HG03066 (cell line): ENCODE measurements at regions not wholly inside any gene's neighbourhood (a gene's known extent, or its start where the extent isn't known, plus 50 kb on each side); places are given as distances from the start of the nearest gene placed in this dataset.

ENCODE experiments used
- ATAC-seq: cut with Tn5 transposase; IDR thresholded peaks from one replicate; pipeline ENCODE4 v1.9.1; 2021; ENCODE audit warnings: low read depth; ENCODE audit not compliant: unreplicated experiment

GRCh38 chr9:13431222-13431536 lies 151.7 kb upstream of the MPDZ start:
- ATAC-seq = no peak

GRCh38 chr9:13430368-13431221 lies 151.1 kb upstream of the MPDZ start:
- no peak for ATAC-seq

GRCh38 chr9:13429301-13430190 lies 150.1 kb upstream of the MPDZ start:
- ATAC-seq = no peak

- ATAC-seq = no peak
Observed at GRCh38 chr9:13428766-13429165, 149.3 kb upstream of the MPDZ start.

GRCh38 chr9:13427587-13427986 lies 148.1 kb upstream of the MPDZ start:
- ATAC-seq = no peak

- no peak for ATAC-seq
Observed at GRCh38 chr9:13426606-13427005, 147.1 kb upstream of the MPDZ start.

GRCh38 chr9:13424872-13425271 lies 145.4 kb upstream of the MPDZ start:
- no peak for ATAC-seq

- ATAC-seq = no peak
Observed at GRCh38 chr9:13424204-13424603, 144.7 kb upstream of the MPDZ start.

- ATAC-seq = no peak
Observed at GRCh38 chr9:13414349-13414748, 134.9 kb upstream of the MPDZ start.

GRCh38 chr9:13412331-13412730 lies 132.8 kb upstream of the MPDZ start:
- no peak for ATAC-seq

- ATAC-seq = no peak
Observed at GRCh38 chr9:13411791-13412190, 132.3 kb upstream of the MPDZ start.

- no peak for ATAC-seq
Observed at GRCh38 chr9:13410566-13411031, 131.1 kb upstream of the MPDZ start.

GRCh38 chr9:13397661-13398060 lies 118.2 kb upstream of the MPDZ start:
- no peak for ATAC-seq

GRCh38 chr9:13397220-13397619 lies 117.7 kb upstream of the MPDZ start:
- ATAC-seq = no peak

- ATAC-seq = no peak
Observed at GRCh38 chr9:13396418-13396817, 116.9 kb upstream of the MPDZ start.

- ATAC-seq = no peak
Observed at GRCh38 chr9:13395156-13395555, 115.7 kb upstream of the MPDZ start.

GRCh38 chr9:13388157-13388556 lies 108.7 kb upstream of the MPDZ start:
- ATAC-seq = no peak

- no peak for ATAC-seq
Observed at GRCh38 chr9:13387734-13388067, 108.2 kb upstream of the MPDZ start.

GRCh38 chr9:13386935-13387733 lies 107.6 kb upstream of the MPDZ start:
- ATAC-seq = no peak

GRCh38 chr9:13386316-13386715 lies 106.8 kb upstream of the MPDZ start:
- ATAC-seq = no peak

GRCh38 chr9:13383855-13384254 lies 104.4 kb upstream of the MPDZ start:
- no peak for ATAC-seq
